ENCODE measurements at regions not wholly inside any gene's neighbourhood (a gene's known extent, or its start where the extent isn't known, plus 50 kb on each side); places are given as distances from the start of the nearest gene placed in this dataset.

DNA sequence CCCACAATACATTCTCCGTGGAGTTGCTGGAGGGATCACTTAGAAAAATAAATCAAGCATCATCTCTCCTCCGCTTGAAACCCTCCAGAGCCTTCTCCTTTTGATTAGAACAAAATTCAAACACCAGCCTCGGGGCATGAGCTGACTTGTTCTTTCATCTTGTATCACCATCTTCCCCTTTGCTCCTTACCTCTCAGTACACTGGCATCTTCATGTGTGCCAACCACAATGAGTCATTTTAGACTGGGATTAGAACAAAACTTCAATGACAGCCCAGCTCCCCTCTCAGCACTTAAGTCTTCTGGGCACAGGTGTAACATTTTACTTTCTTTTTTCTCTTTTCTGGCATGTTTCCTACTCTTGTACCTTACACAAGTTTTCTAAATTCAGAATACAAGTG lies 1159.2 kb upstream of the TMEM132C start:
- DNase-seq (ENCODE audit: low spot score) = no peak
- in situ Hi-C loops (cut with MboI; ENCODE audit: low pct_unique_long_range_greater_than_20kb, low sequenced_read_pairs, unreplicated experiment) = loop anchor here (25.0 kb wide), 1 partner anchor 280 kb away; no protein-coding TSS in a partner anchor
- TF ChIP-seq, protein P1, sequence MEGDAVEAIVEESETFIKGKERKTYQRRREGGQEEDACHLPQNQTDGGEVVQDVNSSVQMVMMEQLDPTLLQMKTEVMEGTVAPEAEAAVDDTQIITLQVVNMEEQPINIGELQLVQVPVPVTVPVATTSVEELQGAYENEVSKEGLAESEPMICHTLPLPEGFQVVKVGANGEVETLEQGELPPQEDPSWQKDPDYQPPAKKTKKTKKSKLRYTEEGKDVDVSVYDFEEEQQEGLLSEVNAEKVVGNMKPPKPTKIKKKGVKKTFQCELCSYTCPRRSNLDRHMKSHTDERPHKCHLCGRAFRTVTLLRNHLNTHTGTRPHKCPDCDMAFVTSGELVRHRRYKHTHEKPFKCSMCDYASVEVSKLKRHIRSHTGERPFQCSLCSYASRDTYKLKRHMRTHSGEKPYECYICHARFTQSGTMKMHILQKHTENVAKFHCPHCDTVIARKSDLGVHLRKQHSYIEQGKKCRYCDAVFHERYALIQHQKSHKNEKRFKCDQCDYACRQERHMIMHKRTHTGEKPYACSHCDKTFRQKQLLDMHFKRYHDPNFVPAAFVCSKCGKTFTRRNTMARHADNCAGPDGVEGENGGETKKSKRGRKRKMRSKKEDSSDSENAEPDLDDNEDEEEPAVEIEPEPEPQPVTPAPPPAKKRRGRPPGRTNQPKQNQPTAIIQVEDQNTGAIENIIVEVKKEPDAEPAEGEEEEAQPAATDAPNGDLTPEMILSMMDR (IDR thresholded peaks at IDR 0.05; ENCODE audit: extremely low read depth, insufficient read depth, missing control alignments) = no peak

DNA sequence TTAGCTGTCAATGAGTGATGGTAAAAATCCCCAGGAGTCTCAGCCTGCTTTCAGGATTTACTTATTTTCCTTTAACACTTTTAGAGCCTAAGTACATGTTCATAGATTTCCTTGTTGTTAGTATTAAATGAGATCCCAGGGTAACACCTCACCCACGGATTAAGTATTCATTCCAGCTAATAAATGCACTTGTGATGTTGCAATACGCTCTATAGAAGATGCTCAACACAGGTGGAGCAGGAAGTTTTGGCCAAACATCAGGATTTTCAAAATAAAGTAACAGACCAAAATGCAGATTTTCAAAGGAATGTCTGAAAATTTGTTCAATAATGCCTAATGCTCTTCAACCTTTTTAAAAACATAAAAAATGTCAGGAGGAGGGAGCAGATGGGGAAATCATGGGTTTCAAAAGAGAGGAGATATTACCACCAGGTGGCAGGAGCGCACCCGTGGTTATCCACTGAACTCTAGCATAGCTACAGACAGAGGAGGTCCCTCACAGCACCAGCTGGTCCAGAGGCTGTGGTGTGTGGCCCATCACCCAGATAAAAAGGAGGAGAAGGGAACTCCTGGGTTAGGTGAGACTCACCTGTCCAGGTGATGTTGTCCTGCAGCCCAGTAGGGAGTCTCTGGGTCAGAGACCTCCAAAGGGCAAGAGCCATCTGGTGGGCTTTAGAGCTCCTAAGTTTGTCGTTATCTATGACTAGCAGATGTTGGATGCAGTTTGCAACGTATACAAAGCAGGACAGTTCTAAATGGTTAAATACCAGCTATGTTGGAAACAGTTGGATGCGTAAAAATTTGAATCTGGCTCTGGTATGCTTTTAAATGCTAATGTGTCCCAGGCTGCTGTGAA lies 1158.4 kb upstream of the TMEM132C start:
- TF ChIP-seq, protein P1 (IDR thresholded peaks at IDR 0.05; ENCODE audit: extremely low read depth, insufficient read depth, missing control alignments) = peak; percentile 47
- in situ Hi-C loops (cut with MboI; ENCODE audit: low pct_unique_long_range_greater_than_20kb, low sequenced_read_pairs, unreplicated experiment) = loop anchor here (25.0 kb wide), 1 partner anchor 279 kb away; no protein-coding TSS in a partner anchor
- DNase-seq (ENCODE audit: low spot score) = peak; percentile 17

DNA sequence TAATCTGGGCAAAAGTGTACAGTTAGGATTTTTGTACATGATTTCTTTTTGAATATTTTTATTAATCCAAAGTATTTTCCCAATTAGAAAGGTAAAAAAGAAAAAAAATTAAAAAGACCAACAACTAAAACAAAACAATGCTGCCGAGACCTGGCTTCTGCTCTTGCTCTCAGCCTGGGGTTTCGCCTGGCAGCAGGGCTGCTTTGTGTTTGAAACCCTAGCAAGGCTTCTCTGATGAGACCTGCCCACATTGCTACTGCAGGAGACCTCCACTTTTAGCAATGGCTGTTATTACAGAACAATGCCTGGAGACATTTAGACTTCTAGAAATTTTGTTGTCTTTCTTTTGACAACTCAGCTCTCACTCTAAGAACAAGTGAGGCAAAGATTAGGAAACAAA lies 1153.0 kb upstream of the TMEM132C start:
- in situ Hi-C loops (cut with MboI; ENCODE audit: low pct_unique_long_range_greater_than_20kb, low sequenced_read_pairs, unreplicated experiment) = loop anchor here (25.0 kb wide), 1 partner anchor 273 kb away; no protein-coding TSS in a partner anchor
- DNase-seq (ENCODE audit: low spot score) = no peak
- TF ChIP-seq, protein P1 (IDR thresholded peaks at IDR 0.05; ENCODE audit: extremely low read depth, insufficient read depth, missing control alignments) = no peak

DNA sequence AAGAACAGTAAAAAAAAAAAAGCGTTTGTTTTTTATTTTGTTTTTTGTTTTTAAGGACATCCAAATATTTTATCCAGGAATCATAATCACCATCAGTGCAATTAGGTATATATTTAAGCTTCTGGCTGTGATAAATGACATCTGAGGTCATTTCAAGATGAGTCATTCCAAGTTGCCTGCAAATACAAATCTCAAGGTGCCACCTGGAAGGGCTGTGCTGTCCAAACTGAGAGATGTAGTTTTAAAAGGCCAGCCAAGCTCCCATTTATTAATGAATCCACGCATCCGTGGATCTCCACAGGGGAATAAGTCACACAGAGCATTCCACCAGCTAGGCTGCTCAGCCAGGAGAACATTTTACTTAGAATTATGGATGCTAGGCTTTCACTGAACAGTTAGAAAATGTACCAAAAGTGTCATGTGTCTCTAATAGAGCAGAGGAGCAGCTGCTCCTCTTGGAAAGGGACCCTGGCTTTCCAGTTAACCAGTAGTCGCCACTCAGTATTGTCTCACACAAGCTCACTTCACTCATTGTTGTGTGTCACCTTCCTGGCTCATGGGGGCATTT lies 1151.4 kb upstream of the TMEM132C start:
- DNase-seq (ENCODE audit: low spot score) = no peak
- in situ Hi-C loops (cut with MboI; ENCODE audit: low pct_unique_long_range_greater_than_20kb, low sequenced_read_pairs, unreplicated experiment) = loop anchor here (25.0 kb wide), 1 partner anchor 272 kb away; no protein-coding TSS in a partner anchor
- TF ChIP-seq, protein P1 (IDR thresholded peaks at IDR 0.05; ENCODE audit: extremely low read depth, insufficient read depth, missing control alignments) = no peak

DNA sequence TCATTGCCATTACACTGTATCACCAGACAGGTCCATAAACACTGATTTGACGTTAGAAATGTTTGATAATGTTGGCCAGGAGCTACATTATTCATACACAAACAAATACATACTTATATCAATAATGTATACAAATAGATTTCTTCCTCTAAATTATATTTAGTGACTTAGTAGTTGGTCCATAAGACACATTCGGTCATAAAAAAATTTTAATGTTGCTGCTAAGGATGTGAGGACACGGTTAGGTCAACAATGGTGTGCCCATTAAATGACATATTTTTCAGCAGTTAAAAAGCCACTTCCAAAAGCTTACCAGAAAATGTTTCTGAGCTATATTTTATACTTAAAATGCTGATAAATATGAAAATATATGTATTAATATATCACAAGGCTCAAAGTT lies 1148.7 kb upstream of the TMEM132C start:
- no peak for DNase-seq (ENCODE audit: low spot score)
- TF ChIP-seq, protein P1 (IDR thresholded peaks at IDR 0.05; ENCODE audit: extremely low read depth, insufficient read depth, missing control alignments) = no peak
- in situ Hi-C loops (cut with MboI; ENCODE audit: low pct_unique_long_range_greater_than_20kb, low sequenced_read_pairs, unreplicated experiment) = loop anchor here (25.0 kb wide), 1 partner anchor 269 kb away; no protein-coding TSS in a partner anchor

DNA sequence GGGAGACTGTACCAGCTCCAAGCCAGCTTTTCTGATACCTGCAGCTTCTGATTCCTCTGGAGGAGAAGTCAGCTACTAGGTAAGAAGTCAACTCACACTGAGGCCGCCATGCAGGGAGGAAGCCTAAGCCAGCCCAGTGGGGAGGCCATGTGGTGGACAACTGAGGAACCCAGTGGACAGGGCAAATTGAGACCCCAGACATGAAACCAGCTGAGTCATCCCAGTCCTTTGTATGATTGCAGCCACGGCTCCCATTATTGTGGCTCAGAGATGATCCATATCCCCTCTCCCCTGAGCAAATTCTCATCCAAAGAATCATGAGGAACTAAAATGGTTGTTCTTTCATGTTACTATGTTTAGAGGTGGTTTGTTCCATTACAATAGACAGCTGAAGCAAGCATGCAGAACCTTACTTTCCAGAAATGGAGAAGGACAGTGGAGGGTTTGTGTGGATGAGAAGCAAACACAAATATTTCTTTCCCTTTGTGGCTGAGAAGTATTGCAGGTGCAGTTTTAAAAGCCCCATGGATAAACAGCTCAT lies 1147.3 kb upstream of the TMEM132C start:
- no peak for DNase-seq (ENCODE audit: low spot score)
- TF ChIP-seq, protein P1 (IDR thresholded peaks at IDR 0.05; ENCODE audit: extremely low read depth, insufficient read depth, missing control alignments) = no peak
- in situ Hi-C loops (cut with MboI; ENCODE audit: low pct_unique_long_range_greater_than_20kb, low sequenced_read_pairs, unreplicated experiment) = loop anchor here (25.0 kb wide), 1 partner anchor 268 kb away; no protein-coding TSS in a partner anchor

Data from GM13977 (cell line).